ENCODE measurements at regions not wholly inside any gene's neighbourhood (a gene's known extent, or its start where the extent isn't known, plus 50 kb on each side); places are given as distances from the start of the nearest gene placed in this dataset.

- no peak for TF ChIP-seq SP3 (tag by site-specific recombination; IDR thresholded peaks at IDR 0.05)
- no peak for TF ChIP-seq ZNF654 (tag by site-specific recombination; IDR thresholded peaks at IDR 0.05; ENCODE audit: low read depth)
- TF ChIP-seq, protein P1, sequence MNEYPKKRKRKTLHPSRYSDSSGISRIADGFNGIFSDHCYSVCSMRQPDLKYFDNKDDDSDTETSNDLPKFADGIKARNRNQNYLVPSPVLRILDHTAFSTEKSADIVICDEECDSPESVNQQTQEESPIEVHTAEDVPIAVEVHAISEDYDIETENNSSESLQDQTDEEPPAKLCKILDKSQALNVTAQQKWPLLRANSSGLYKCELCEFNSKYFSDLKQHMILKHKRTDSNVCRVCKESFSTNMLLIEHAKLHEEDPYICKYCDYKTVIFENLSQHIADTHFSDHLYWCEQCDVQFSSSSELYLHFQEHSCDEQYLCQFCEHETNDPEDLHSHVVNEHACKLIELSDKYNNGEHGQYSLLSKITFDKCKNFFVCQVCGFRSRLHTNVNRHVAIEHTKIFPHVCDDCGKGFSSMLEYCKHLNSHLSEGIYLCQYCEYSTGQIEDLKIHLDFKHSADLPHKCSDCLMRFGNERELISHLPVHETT (tag by site-specific recombination; IDR thresholded peaks at IDR 0.05), result no peak
- TF ChIP-seq SCRT2 (tag by site-specific recombination; IDR thresholded peaks at IDR 0.05), result no peak
- no peak for TF ChIP-seq ZNF148 (tag by site-specific recombination; IDR thresholded peaks at IDR 0.05; ENCODE audit: borderline replicate concordance)
- TF ChIP-seq ZNF174 (tag by site-specific recombination; IDR thresholded peaks at IDR 0.05), result no peak
Measured at GRCh38 chr10:84784749-84785148, 456.4 kb downstream of the CCSER2 start (continued).

DNA sequence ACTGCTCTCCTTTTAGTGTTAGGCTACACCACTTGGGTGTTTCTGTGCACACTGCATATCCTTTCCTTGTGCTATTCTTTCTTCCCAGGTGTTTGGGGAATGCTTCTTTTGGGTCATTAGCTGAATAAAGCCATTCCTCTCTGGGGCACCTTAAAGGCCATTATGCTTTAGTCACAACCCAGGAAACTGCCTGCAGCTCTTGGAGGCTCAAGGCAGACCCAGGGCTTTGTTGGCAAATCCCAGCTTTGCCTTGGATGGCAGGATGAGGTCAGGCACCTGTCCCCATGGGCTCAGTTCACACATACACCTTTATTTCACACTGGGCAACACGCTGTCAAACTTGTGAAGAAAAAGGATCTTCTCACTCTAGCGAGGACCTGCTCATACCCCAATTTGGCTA, 460.6 kb downstream of the CCSER2 start:
- POLR2A ChIA-PET, result no interaction called here
- no peaks in the 10 kb centered on the region for H3K4me1 ChIP-seq (ENCODE audit: control insufficient read depth, insufficient read depth, low read length)
- no peaks in the 10 kb centered on the region for H3K36me3 ChIP-seq (ENCODE audit: control insufficient read depth in 2 of 2, insufficient read depth in 1 of 2, low read length in 2 of 2)
- CTCF ChIA-PET, result interaction anchor here (0.6 to 1.1 kb wide), 2 partner anchors 108 to 176 kb away, joined by 3 to 4 read pairs; no protein-coding TSS in a partner anchor
- no peak overlapping the region for H3K27ac ChIP-seq (ENCODE audit: extremely low read depth, low read depth, low read length)
- no peaks in the 10 kb centered on the region for H3K9me3 ChIP-seq (ENCODE audit: control insufficient read depth, insufficient read depth, low read depth, low read length)
- H3K4me3 ChIP-seq (ENCODE audit: low read depth, low read length), result no peak overlapping the region
- no peak for TF ChIP-seq RBAK (tag by site-specific recombination; IDR thresholded peaks at IDR 0.05)
- no peak for TF ChIP-seq ZNF624 (tag by site-specific recombination; IDR thresholded peaks at IDR 0.05)
- TF ChIP-seq, protein P2, sequence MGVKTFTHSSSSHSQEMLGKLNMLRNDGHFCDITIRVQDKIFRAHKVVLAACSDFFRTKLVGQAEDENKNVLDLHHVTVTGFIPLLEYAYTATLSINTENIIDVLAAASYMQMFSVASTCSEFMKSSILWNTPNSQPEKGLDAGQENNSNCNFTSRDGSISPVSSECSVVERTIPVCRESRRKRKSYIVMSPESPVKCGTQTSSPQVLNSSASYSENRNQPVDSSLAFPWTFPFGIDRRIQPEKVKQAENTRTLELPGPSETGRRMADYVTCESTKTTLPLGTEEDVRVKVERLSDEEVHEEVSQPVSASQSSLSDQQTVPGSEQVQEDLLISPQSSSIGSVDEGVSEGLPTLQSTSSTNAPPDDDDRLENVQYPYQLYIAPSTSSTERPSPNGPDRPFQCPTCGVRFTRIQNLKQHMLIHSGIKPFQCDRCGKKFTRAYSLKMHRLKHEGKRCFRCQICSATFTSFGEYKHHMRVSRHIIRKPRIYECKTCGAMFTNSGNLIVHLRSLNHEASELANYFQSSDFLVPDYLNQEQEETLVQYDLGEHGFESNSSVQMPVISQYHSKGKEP (tag by site-specific recombination; IDR thresholded peaks at IDR 0.05), result no peak
- no peak for TF ChIP-seq ZNF561 (tag by site-specific recombination; IDR thresholded peaks at IDR 0.05; ENCODE audit: borderline replicate concordance)
- TF ChIP-seq, protein P3, sequence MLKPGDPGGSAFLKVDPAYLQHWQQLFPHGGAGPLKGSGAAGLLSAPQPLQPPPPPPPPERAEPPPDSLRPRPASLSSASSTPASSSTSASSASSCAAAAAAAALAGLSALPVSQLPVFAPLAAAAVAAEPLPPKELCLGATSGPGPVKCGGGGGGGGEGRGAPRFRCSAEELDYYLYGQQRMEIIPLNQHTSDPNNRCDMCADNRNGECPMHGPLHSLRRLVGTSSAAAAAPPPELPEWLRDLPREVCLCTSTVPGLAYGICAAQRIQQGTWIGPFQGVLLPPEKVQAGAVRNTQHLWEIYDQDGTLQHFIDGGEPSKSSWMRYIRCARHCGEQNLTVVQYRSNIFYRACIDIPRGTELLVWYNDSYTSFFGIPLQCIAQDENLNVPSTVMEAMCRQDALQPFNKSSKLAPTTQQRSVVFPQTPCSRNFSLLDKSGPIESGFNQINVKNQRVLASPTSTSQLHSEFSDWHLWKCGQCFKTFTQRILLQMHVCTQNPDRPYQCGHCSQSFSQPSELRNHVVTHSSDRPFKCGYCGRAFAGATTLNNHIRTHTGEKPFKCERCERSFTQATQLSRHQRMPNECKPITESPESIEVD (tag by site-specific recombination; IDR thresholded peaks at IDR 0.05), result no peak
- TF ChIP-seq ZNF140 (tag by site-specific recombination; IDR thresholded peaks at IDR 0.05), result no peak

- no peaks in the 10 kb centered on the region for H3K4me1 ChIP-seq (ENCODE audit: control insufficient read depth, insufficient read depth, low read length)
- CTCF ChIA-PET, result interaction anchor here (0.9 kb wide), 1 partner anchor 15 kb away, joined by 3 read pairs; no protein-coding TSS in a partner anchor
- no peak for TF ChIP-seq ZNF184 (tag by site-specific recombination; IDR thresholded peaks at IDR 0.05)
- TF ChIP-seq ZBTB48 (tag by site-specific recombination; IDR thresholded peaks at IDR 0.05), result no peak
- TF ChIP-seq ZNF629 (tag by site-specific recombination; IDR thresholded peaks at IDR 0.05), result no peak
- TF ChIP-seq, protein P4, sequence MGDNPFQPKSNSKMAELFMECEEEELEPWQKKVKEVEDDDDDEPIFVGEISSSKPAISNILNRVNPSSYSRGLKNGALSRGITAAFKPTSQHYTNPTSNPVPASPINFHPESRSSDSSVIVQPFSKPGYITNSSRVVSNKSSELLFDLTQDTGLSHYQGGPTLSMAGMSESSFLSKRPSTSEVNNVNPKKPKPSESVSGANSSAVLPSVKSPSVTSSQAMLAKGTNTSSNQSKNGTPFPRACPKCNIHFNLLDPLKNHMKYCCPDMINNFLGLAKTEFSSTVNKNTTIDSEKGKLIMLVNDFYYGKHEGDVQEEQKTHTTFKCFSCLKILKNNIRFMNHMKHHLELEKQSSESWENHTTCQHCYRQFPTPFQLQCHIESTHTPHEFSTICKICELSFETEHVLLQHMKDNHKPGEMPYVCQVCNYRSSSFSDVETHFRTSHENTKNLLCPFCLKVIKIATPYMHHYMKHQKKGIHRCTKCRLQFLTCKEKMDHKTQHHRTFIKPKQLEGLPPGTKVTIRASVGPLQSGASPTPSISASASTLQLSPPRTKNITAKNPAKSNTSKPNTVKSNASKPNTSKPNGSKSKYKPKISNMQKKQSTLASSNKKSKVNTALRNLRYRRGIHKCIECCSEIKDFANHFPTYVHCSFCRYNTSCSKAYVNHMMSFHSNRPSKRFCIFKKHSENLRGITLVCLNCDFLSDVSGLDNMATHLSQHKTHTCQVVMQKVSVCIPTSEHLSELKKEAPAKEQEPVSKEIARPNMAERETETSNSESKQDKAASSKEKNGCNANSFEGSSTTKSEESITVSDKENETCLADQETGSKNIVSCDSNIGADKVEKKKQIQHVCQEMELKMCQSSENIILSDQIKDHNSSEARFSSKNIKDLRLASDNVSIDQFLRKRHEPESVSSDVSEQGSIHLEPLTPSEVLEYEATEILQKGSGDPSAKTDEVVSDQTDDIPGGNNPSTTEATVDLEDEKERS (tag by site-specific recombination; IDR thresholded peaks at IDR 0.05), result no peak
- no peak for TF ChIP-seq ZNF19 (tag by site-specific recombination; IDR thresholded peaks at IDR 0.05; ENCODE audit: low read depth)
- TF ChIP-seq, protein P5, sequence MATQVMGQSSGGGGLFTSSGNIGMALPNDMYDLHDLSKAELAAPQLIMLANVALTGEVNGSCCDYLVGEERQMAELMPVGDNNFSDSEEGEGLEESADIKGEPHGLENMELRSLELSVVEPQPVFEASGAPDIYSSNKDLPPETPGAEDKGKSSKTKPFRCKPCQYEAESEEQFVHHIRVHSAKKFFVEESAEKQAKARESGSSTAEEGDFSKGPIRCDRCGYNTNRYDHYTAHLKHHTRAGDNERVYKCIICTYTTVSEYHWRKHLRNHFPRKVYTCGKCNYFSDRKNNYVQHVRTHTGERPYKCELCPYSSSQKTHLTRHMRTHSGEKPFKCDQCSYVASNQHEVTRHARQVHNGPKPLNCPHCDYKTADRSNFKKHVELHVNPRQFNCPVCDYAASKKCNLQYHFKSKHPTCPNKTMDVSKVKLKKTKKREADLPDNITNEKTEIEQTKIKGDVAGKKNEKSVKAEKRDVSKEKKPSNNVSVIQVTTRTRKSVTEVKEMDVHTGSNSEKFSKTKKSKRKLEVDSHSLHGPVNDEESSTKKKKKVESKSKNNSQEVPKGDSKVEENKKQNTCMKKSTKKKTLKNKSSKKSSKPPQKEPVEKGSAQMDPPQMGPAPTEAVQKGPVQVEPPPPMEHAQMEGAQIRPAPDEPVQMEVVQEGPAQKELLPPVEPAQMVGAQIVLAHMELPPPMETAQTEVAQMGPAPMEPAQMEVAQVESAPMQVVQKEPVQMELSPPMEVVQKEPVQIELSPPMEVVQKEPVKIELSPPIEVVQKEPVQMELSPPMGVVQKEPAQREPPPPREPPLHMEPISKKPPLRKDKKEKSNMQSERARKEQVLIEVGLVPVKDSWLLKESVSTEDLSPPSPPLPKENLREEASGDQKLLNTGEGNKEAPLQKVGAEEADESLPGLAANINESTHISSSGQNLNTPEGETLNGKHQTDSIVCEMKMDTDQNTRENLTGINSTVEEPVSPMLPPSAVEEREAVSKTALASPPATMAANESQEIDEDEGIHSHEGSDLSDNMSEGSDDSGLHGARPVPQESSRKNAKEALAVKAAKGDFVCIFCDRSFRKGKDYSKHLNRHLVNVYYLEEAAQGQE (tag by site-specific recombination; IDR thresholded peaks at IDR 0.05), result no peak
Measured at GRCh38 chr10:84798312-84798711, 469.9 kb downstream of the CCSER2 start.

More at GRCh38 chr10:84798312-84798711, 469.9 kb downstream of the CCSER2 start:
- H3K27ac ChIP-seq (ENCODE audit: extremely low read depth, low read depth, low read length), result no peak overlapping the region
- no peaks in the 10 kb centered on the region for H3K36me3 ChIP-seq (ENCODE audit: control insufficient read depth in 2 of 2, insufficient read depth in 1 of 2, low read length in 2 of 2)
- POLR2A ChIA-PET, result no interaction called here
- no peaks in the 10 kb centered on the region for H3K9me3 ChIP-seq (ENCODE audit: control insufficient read depth, insufficient read depth, low read depth, low read length)
- no peak overlapping the region for H3K4me3 ChIP-seq (ENCODE audit: low read depth, low read length)
